ENCODE measurements at regions not wholly inside any gene's neighbourhood (a gene's known extent, or its start where the extent isn't known, plus 50 kb on each side); places are given as distances from the start of the nearest gene placed in this dataset.
"Not testable (repeated sequence)": the region's sequence is repeated elsewhere in the genome, so short reads cannot be mapped to it uniquely, and the experiment has no call there.

GRCh38 chr2:215889240-215889969 lies 123.9 kb downstream of the MREG start:
- DNase-seq: not testable (repeated sequence)

- no peak for DNase-seq
Measured at GRCh38 chr2:215888680-215889079, 124.7 kb downstream of the MREG start.

GRCh38 chr2:215887303-215887702 lies 126.0 kb downstream of the MREG start:
- no peak for DNase-seq

- DNase-seq: no peak
Measured at GRCh38 chr2:215886022-215886421, 127.3 kb downstream of the MREG start.

- DNase-seq: no peak
Measured at GRCh38 chr2:215885536-215885935, 127.8 kb downstream of the MREG start.

- DNase-seq: peak; percentile 50
Measured at GRCh38 chr2:215884451-215885087, 128.8 kb downstream of the MREG start.

- DNase-seq: no peak
Measured at GRCh38 chr2:215883799-215884198, 129.6 kb downstream of the MREG start.

GRCh38 chr2:215882689-215883088 lies 130.7 kb downstream of the MREG start:
- no peak for DNase-seq

GRCh38 chr2:215881582-215881981 lies 131.8 kb downstream of the MREG start:
- no peak for DNase-seq

GRCh38 chr2:215880970-215881369 lies 132.4 kb downstream of the MREG start:
- DNase-seq: no peak

- DNase-seq: no peak
Measured at GRCh38 chr2:215879977-215880940, 133.1 kb downstream of the MREG start.

GRCh38 chr2:215879331-215879730 lies 134.0 kb downstream of the MREG start:
- no peak for DNase-seq

- no peak for DNase-seq
Measured at GRCh38 chr2:215878476-215879063, 134.8 kb downstream of the MREG start.

- no peak for DNase-seq
Measured at GRCh38 chr2:215876937-215877238, 136.5 kb downstream of the MREG start.

- no peak for DNase-seq
Measured at GRCh38 chr2:215876139-215876936, 137.0 kb downstream of the MREG start.

GRCh38 chr2:215874418-215874817 lies 138.9 kb downstream of the MREG start:
- DNase-seq: no peak

- no peak for DNase-seq
Measured at GRCh38 chr2:215870986-215871385, 142.4 kb downstream of the MREG start.

GRCh38 chr2:215870088-215870490 lies 143.3 kb downstream of the MREG start:
- DNase-seq: peak; percentile 37

GRCh38 chr2:215868846-215869543 lies 144.4 kb downstream of the MREG start:
- peak; percentile 70 for DNase-seq

GRCh38 chr2:215866606-215867005 lies 146.7 kb downstream of the MREG start:
- no peak for DNase-seq

GRCh38 chr2:215863687-215864086 lies 149.7 kb downstream of the MREG start:
- no peak for DNase-seq

Data from tongue (tissue), 1 donor.